Astrocyte (in vitro differentiated cells and primary cell): ENCODE measurements at regions not wholly inside any gene's neighbourhood (a gene's known extent, or its start where the extent isn't known, plus 50 kb on each side); places are given as distances from the start of the nearest gene placed in this dataset.

Source experiments
- EZH2 ChIP-seq: IDR thresholded peaks from 2 replicates; pipeline ENCODE4 v1.6.1; 2012; ENCODE audit warnings: mild to moderate bottlenecking, low read length, inconsistent platforms; ENCODE audit not compliant: insufficient read depth
- TF ChIP-seq, protein P1 (sequence below): IDR thresholded peaks from 2 replicates; pipeline ENCODE4 v1.5.1; 2011; ENCODE audit warnings: low read depth, mild to moderate bottlenecking, inconsistent platforms, low read length, moderate library complexity; ENCODE audit not compliant: insufficient read depth

DNA sequence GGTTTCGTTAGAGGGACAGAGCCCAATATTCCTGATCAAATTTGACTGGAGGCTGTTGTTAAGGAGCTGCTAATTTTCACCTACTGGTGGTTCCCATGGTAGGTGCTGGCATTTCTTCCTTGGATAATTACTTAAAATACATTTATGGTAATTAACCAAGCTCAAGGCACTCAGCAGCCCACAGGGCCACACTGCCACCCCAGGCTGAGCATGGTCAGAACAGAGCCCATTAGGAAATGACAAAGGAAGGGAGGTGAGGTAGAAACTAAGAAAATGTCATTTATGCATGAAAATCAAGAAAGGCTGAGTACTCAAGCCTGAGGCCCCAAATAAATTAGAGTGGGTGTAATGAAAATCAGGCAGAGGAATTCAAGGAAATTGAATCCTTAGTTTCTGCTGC lies 510.2 kb upstream of the GYPC start:
- TF ChIP-seq, protein P1, sequence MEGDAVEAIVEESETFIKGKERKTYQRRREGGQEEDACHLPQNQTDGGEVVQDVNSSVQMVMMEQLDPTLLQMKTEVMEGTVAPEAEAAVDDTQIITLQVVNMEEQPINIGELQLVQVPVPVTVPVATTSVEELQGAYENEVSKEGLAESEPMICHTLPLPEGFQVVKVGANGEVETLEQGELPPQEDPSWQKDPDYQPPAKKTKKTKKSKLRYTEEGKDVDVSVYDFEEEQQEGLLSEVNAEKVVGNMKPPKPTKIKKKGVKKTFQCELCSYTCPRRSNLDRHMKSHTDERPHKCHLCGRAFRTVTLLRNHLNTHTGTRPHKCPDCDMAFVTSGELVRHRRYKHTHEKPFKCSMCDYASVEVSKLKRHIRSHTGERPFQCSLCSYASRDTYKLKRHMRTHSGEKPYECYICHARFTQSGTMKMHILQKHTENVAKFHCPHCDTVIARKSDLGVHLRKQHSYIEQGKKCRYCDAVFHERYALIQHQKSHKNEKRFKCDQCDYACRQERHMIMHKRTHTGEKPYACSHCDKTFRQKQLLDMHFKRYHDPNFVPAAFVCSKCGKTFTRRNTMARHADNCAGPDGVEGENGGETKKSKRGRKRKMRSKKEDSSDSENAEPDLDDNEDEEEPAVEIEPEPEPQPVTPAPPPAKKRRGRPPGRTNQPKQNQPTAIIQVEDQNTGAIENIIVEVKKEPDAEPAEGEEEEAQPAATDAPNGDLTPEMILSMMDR, result no peak
- TF ChIP-seq EZH2, result no peak
